ENCODE measurements at regions not wholly inside any gene's neighbourhood (a gene's known extent, or its start where the extent isn't known, plus 50 kb on each side); places are given as distances from the start of the nearest gene placed in this dataset.

DNA sequence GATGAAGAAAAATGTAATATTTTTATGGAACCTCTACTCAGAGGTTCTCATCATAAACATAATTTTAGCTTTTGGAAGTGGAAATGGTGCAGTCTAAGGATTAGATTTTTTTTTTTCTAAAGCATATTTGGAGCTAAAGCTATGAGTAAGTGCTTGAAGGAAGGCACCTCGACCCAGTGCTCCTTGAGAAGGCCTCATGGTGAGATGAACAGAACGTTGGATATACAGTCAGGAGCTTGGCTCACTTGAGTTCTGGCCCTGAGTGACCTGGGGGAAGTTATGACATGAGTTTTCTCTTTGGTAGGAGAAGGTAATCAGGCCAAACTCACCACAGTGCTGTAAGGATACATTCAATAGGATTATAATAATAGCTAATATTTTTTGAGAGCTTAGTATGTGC, 163.3 kb downstream of the JCAD start:
- no peak overlapping the region for H3K4me2 ChIP-seq (ENCODE audit: low read depth, low read length, poor library complexity, severe bottlenecking)

DNA sequence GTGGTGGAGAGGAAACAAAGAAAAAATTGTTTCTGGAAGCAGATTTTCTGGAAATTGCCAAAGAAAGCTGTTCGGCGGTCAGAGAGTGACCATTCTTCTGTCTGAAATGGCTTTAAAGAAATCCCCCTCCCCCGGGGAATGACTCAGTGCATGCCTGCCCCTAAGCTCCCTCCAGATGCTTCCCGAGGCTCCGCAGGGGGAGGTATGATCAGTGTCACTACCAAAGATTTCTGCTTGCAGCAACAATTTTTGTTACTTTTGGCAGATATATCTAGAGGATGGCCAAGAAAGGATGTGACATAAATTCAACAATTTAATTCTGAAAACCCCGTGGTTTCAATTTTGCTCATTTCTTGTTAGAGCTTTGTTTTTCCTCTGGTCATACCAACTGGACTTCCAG, 163.9 kb downstream of the JCAD start:
- Histone ChIP-seq H3K4me3 (ENCODE audit: low read length, poor library complexity, severe bottlenecking) (no peak overlapping the region), H3K4me2 (ENCODE audit: low read depth, low read length, poor library complexity, severe bottlenecking) (no peak overlapping the region), H2AFZ (ENCODE audit: low read length) (no peak overlapping the region), H3K4me1 (ENCODE audit: insufficient read depth, low read length, poor library complexity, severe bottlenecking) (no peaks in the 10 kb centered on the region), H3K36me3 (ENCODE audit: insufficient read depth, low read length) (no peaks in the 10 kb centered on the region), H3K79me2 (ENCODE audit: insufficient read depth, low read length) (no peaks in the 10 kb centered on the region), H3K27me3 (ENCODE audit: insufficient read depth, low read length, poor library complexity, severe bottlenecking) (no peaks in the 10 kb centered on the region), H3K9ac (ENCODE audit: low read depth, low read length, poor library complexity, severe bottlenecking) (no peak overlapping the region), H3F3A (ENCODE audit: low read depth) (no peaks in the 10 kb centered on the region), H3K9me2 (replicated peaks; ENCODE audit: low read depth, low read length) (no peaks in the 10 kb centered on the region), H3K9me3 (ENCODE audit: insufficient read depth, low read depth, low read length) (no peaks in the 10 kb centered on the region), H4K20me1 (ENCODE audit: insufficient read depth, low read length, poor library complexity, severe bottlenecking) (no peaks in the 10 kb centered on the region)
- TF ChIP-seq, protein P1, sequence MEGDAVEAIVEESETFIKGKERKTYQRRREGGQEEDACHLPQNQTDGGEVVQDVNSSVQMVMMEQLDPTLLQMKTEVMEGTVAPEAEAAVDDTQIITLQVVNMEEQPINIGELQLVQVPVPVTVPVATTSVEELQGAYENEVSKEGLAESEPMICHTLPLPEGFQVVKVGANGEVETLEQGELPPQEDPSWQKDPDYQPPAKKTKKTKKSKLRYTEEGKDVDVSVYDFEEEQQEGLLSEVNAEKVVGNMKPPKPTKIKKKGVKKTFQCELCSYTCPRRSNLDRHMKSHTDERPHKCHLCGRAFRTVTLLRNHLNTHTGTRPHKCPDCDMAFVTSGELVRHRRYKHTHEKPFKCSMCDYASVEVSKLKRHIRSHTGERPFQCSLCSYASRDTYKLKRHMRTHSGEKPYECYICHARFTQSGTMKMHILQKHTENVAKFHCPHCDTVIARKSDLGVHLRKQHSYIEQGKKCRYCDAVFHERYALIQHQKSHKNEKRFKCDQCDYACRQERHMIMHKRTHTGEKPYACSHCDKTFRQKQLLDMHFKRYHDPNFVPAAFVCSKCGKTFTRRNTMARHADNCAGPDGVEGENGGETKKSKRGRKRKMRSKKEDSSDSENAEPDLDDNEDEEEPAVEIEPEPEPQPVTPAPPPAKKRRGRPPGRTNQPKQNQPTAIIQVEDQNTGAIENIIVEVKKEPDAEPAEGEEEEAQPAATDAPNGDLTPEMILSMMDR (conservative IDR thresholded peaks at IDR 0.05; ENCODE audit: low read length), result no peak
- no peak for TF ChIP-seq EZH2phosphoT487 (IDR thresholded peaks at IDR 0.05; ENCODE audit: borderline replicate concordance)

More for the DNA sequence above, 163.3 kb downstream of the JCAD start:
- Histone ChIP-seq H2AFZ (ENCODE audit: low read length) (no peak overlapping the region), H3K9ac (ENCODE audit: low read depth, low read length, poor library complexity, severe bottlenecking) (no peak overlapping the region), H3K4me1 (ENCODE audit: insufficient read depth, low read length, poor library complexity, severe bottlenecking) (no peaks in the 10 kb centered on the region), H3K4me3 (ENCODE audit: low read length, poor library complexity, severe bottlenecking) (no peak overlapping the region), H3K36me3 (ENCODE audit: insufficient read depth, low read length) (no peaks in the 10 kb centered on the region), H3F3A (ENCODE audit: low read depth) (no peaks in the 10 kb centered on the region), H3K79me2 (ENCODE audit: insufficient read depth, low read length) (no peaks in the 10 kb centered on the region), H3K9me2 (replicated peaks; ENCODE audit: low read depth, low read length) (no peaks in the 10 kb centered on the region), H3K9me3 (ENCODE audit: insufficient read depth, low read depth, low read length) (no peaks in the 10 kb centered on the region), H3K27me3 (ENCODE audit: insufficient read depth, low read length, poor library complexity, severe bottlenecking) (no peaks in the 10 kb centered on the region), H4K20me1 (ENCODE audit: insufficient read depth, low read length, poor library complexity, severe bottlenecking) (no peaks in the 10 kb centered on the region)
- TF ChIP-seq EZH2phosphoT487 (IDR thresholded peaks at IDR 0.05; ENCODE audit: borderline replicate concordance), result no peak
- TF ChIP-seq, protein P1 (conservative IDR thresholded peaks at IDR 0.05; ENCODE audit: low read length), result no peak

DNA sequence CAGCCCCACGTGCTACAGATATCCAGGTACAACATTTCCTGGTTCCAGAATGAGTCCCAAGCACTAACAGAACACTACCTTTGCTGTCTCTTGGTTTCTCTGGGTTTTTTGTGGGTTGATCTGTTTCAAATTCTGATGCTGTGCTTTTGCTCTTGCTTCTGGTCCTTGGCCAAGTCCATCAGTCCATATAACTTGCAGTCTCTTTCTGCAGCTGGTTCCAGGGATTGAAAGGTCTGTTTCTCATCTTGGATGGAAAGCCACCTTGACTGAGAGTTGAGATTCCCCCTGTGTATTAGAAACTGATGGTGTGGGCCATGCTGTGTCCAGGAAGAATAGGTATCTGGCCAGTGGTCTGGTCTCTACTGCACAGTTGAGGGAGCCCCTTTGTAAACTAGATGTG, 171.1 kb downstream of the JCAD start:
- Histone ChIP-seq H4K20me1 (ENCODE audit: insufficient read depth, low read length, poor library complexity, severe bottlenecking) (no peaks in the 10 kb centered on the region), H3K9ac (ENCODE audit: low read depth, low read length, poor library complexity, severe bottlenecking) (no peak overlapping the region), H3K4me2 (ENCODE audit: low read depth, low read length, poor library complexity, severe bottlenecking) (no peak overlapping the region), H3K27me3 (ENCODE audit: insufficient read depth, low read length, poor library complexity, severe bottlenecking) (no peaks in the 10 kb centered on the region), H3K9me2 (replicated peaks; ENCODE audit: low read depth, low read length) (no peaks in the 10 kb centered on the region), H3K4me1 (ENCODE audit: insufficient read depth, low read length, poor library complexity, severe bottlenecking) (no peaks in the 10 kb centered on the region), H3K4me3 (ENCODE audit: low read length, poor library complexity, severe bottlenecking) (no peak overlapping the region), H2AFZ (ENCODE audit: low read length) (no peak overlapping the region), H3F3A (ENCODE audit: low read depth) (no peaks in the 10 kb centered on the region), H3K9me3 (ENCODE audit: insufficient read depth, low read depth, low read length) (no peaks in the 10 kb centered on the region), H3K36me3 (ENCODE audit: insufficient read depth, low read length) (no peaks in the 10 kb centered on the region), H3K79me2 (ENCODE audit: insufficient read depth, low read length) (no peaks in the 10 kb centered on the region)
- TF ChIP-seq EZH2phosphoT487 (IDR thresholded peaks at IDR 0.05; ENCODE audit: borderline replicate concordance), result no peak
- TF ChIP-seq, protein P1 (conservative IDR thresholded peaks at IDR 0.05; ENCODE audit: low read length), result no peak

Measured in Loucy (cell line).